ENCODE measurements at regions not wholly inside any gene's neighbourhood (a gene's known extent, or its start where the extent isn't known, plus 50 kb on each side); places are given as distances from the start of the nearest gene placed in this dataset.
"Not testable (repeated sequence)": the region's sequence is repeated elsewhere in the genome, so short reads cannot be mapped to it uniquely, and the experiment has no call there.

GRCh38 chr10:130263289-130263688, 127.1 kb downstream of the GLRX3 start:
- peak; percentile 42 for DNase-seq

- DNase-seq: no peak
Observed at GRCh38 chr10:130265542-130265941, 129.4 kb downstream of the GLRX3 start.

GRCh38 chr10:130282492-130283218, 146.5 kb downstream of the GLRX3 start:
- DNase-seq: no peak

- DNase-seq: no peak
Observed at GRCh38 chr10:130283219-130283545, 147.0 kb downstream of the GLRX3 start.

GRCh38 chr10:130295761-130296160, 159.6 kb downstream of the GLRX3 start:
- not testable (repeated sequence) for DNase-seq

DNA sequence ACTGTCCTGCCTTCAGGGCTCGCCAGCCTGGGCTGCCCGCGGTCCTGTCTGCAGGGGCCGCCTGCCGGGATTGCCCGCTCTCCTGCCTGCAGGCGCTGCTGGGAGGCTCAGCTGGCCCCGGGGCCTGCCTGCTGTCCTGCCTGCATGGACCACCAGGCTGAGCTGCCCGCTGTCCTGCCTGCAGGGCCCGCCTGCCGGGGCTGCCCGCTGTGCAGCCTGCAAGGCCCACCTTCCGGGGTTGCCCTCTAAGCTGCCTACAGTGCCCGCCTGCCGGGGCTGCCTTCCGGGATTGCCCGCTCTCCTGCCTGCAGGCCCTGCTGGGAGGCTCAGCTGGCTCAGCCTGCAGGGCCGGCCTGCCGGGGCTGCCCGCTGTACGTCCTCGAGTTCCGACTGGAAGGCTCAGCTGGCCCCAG, 164.4 kb downstream of the GLRX3 start:
- DNase-seq: no peak

DNA sequence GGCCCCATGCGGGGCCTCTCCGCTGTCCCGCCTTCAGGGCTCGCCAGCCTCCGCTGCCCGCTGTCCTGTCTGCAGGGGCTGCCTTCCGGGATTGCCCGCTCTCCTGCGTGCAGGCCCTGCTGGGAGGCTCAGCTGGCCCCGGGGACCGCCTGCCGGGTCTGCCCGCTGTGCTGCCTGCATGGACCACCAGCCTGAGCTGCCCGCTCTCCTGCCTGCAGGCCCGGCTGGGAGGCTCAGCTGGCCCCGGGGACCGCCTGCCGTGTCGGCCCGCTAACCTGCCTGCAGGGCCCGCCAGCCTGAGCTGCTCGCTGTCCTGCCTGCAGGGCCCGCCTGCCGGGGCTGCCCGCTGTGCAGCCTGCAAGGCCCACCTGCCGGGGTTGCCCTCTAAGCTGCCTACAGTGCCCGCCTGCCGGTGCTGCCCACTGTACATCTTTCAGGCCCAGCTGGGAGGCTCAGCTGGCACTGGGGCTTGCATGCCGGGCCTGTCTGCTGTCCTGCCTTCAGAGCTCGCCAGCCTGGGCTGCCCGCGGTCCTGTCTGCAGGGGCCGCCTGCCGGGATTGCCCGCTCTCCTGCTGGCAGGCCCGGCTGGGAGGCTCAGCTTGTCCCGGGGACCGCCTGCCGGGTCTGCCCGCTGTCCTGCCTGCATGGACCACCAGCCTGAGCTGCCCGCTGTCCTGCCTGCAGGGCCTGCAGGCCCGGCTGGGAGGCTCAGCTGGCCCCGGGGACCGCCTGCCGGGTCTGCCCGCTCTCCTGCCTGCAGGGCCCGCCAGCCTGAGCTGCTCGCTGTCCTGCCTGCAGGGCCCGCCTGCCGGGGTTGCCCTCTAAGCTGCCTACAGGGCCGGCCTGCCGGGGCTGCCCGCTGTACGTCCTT, 165.1 kb downstream of the GLRX3 start:
- DNase-seq: peak; percentile 5

DNA sequence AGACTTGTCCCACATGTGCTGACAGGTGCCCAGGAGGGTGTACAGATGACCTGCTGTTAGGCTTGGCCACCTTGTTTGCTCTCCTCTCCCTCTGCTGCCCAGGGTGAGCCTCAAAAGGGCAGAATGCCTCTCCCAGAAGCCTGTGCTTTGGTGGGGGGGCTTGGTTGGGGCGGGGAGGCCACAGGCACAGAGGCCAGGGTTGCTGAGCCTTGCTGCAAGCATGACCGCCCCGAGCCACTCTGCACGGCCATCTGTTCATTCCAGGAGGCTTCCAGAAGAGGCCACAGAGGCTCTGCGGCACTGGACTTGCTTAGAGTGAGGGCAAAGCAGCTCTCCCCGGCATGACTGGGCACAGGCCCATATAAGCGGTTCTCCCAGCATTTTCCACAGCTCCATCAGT, 190.8 kb downstream of the GLRX3 start:
- no peak for DNase-seq

DNA sequence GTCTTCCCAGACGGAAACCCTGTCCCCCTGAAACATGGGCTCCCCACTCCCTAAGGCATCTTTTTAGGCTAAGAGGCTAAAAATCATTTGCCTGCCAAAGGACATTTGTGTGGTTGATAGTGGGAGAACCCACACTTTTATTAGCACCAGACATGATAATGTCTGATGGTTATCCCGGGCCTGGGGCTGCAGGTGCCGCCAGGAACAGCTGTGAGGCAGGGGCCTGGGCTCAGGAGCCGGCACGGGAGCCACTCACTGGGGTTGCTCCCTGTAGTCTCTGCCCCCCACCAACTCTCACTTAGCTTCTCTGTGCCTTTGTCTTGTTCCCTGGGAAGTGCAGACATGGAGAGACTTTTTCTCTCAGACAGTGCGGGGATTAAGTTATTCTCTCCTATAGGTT, 193.6 kb downstream of the GLRX3 start:
- no peak for DNase-seq

DNA sequence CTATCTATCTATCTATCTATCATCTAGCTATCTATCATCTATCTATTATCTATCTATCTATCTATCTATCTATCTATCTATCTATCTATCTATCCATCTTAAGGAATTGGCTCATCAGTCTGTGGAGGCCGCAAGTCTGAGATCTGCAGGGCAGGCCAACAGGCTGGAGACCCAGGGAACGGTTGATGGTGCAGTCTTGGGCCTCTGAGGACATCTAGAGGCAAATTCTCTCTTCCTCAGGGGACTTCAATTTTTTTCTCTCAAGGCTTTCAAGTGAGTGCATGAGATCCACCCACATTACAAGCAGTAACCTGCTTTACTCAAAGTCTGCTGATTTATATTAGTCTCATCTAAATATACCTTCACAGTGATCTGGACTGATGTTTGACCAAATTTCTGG, 197.0 kb downstream of the GLRX3 start:
- peak; percentile 42 for DNase-seq

GRCh38 chr10:130335336-130335735, 199.1 kb downstream of the GLRX3 start:
- no peak for DNase-seq

- DNase-seq: peak; percentile 65
Observed at GRCh38 chr10:130336617-130337304, 200.6 kb downstream of the GLRX3 start.

GRCh38 chr10:130337305-130337640, 201.1 kb downstream of the GLRX3 start:
- DNase-seq: no peak

GRCh38 chr10:130337696-130338635, 201.8 kb downstream of the GLRX3 start:
- no peak for DNase-seq

DNA sequence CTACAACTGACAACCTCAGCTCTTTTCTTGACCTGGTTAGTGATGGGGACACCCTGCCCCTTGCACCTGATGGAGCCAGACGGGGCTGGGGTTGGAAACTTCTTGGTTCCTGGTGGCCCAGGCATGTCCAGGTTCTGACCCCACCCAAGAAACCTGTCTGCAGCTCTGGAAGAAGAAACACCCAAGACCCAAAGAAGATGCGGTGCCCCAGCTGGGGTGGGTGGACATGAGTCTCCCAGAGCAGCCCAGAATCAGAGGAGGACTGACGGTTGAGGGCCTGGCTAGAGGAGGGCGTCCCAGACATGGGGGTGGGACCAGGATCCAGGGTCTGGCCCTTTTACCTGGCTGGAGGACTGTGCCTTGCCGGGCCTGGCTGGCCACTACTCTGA, 202.4 kb downstream of the GLRX3 start:
- no peak for DNase-seq

- DNase-seq: no peak
Observed at GRCh38 chr10:130339091-130339490, 202.9 kb downstream of the GLRX3 start.

- DNase-seq: no peak
Observed at GRCh38 chr10:130339911-130340310, 203.7 kb downstream of the GLRX3 start.

GRCh38 chr10:130340816-130341215, 204.6 kb downstream of the GLRX3 start:
- DNase-seq: no peak

DNA sequence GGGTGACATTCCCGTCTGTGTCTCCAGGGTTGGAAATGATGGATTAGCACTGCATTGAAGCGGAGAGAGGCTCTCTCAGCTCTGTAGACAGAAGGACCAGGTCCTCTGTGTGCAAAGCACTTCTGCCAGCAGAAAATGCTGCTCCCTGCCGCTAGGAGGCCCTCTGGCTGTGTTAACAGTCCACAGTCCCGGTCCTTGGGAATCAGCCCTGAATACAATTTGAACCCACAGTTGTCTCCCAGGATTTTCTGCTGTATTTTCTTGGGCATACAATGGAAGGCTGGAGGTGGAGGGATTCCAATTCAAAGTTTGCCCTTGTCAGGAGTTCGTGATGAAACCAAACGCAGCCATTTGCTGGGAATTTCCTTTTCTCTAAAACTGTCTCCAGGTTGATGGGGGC, 205.2 kb downstream of the GLRX3 start:
- peak; percentile 73 for DNase-seq

DNA sequence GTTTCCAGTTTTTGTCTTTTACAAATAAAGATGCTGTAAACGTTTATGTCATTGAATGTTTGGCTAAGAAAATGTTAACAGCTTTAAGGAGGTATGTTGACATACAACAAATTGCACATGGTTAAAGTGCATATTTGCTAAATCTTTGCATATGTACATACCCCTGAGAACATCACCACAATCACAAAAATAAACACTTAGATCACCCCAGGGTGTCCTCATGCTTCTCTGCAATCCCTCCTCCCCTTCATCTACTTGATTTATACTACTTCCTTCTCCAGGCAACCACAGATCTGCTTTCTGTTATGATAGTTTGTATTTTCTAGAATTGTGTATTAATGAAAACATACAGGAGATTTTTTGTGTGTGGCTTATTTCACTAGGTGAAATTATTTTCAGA, 209.5 kb downstream of the GLRX3 start:
- DNase-seq: no peak

DNA sequence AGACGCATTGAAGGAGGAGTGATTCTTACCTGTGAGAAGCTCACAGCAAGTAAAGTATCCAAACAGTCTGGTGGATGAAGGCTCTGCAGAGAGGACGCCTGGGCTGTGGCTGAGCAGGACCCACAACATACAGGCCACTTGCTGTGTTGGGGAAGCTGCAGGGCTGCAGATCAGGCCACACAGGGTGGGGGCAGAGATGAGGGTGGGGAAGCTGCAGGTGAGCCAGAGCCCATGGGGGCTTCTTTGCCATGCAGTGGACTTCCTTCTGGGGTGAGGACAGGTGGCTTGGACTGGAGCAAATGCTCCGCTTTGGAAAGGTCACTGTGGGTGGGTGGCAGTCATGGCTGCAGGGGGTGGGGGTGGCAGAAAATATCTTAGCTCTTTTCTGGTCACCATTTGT, 214.8 kb downstream of the GLRX3 start:
- DNase-seq: no peak

DNA sequence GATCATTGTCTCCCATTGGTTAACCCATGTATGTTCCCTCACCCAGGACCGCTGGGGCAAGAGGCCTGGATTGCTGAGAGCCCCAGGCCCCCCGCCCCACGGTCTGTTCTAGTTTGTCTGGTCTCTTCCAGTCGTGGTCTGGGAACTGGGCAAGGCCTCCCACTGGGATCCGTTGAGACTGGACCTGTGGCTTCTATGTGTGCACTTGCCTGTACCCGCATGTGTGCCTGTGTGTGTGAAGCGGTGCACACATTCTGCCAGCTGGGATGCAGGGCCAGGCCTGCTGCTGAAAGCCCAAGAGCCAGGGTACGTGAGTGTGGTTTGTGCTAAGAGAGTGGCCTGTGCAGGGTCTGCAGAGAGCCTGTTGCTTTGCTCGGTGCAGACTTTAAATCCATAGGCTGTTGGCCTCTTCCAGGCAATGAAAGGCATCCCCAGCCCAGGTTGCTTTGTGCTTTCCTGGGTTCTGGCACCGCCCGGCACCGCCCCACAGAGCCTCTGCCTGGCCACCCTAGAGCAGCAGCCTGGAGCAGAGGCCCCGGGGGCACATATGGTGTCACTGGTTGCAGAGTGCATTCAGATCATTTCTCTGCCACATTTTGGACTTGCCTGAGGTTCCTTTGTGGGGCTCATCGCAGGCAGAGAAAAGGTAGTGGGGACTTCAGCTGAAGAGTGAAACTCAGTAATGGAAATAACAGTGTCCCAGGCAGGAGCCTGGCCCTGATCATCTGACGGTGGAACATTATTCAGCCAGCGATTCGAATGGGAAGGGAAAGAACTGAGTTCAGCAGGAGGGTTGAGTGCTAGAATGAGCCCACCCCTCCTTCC, 215.5 kb downstream of the GLRX3 start:
- peak; percentile 4 for DNase-seq

Data from eye (tissue), 1 donor.